CD4-positive, alpha-beta T cell treated with Interleukin-4 for 1 hour (primary cell): ENCODE measurements at regions not wholly inside any gene's neighbourhood (a gene's known extent, or its start where the extent isn't known, plus 50 kb on each side); places are given as distances from the start of the nearest gene placed in this dataset.
"Not testable (repeated sequence)": the region's sequence is repeated elsewhere in the genome, so short reads cannot be mapped to it uniquely, and the experiment has no call there.

Source experiments
- DNase-seq, 2 donors: peaks; one replicate each; pipeline ENCODE4 v3.0.0-alpha.2; 2020 to 2022

- no peak for DNase-seq
Observed at GRCh38 chr1:96095849-96096612, 625.6 kb upstream of the PTBP2 start.

GRCh38 chr1:96096613-96097321, 624.8 kb upstream of the PTBP2 start:
- no peak for DNase-seq

GRCh38 chr1:96104506-96104905, 617.1 kb upstream of the PTBP2 start:
- no peak for DNase-seq

GRCh38 chr1:96104906-96105305, 616.7 kb upstream of the PTBP2 start:
- no peak for DNase-seq

- no peak for DNase-seq
Observed at GRCh38 chr1:96116731-96117130, 604.9 kb upstream of the PTBP2 start.

GRCh38 chr1:96130432-96130831, 591.2 kb upstream of the PTBP2 start:
- DNase-seq, result no peak

- DNase-seq, result no peak
Observed at GRCh38 chr1:96144636-96145035, 576.9 kb upstream of the PTBP2 start.

GRCh38 chr1:96145492-96145891, 576.1 kb upstream of the PTBP2 start:
- no peak for DNase-seq

- DNase-seq, result not testable (repeated sequence)
Observed at GRCh38 chr1:96152957-96153356, 568.6 kb upstream of the PTBP2 start.

- no peak for DNase-seq
Observed at GRCh38 chr1:96157101-96157500, 564.5 kb upstream of the PTBP2 start.

GRCh38 chr1:96159379-96159778, 562.2 kb upstream of the PTBP2 start:
- no peak for DNase-seq

- no peak for DNase-seq
Observed at GRCh38 chr1:96164053-96164452, 557.5 kb upstream of the PTBP2 start.

- DNase-seq, result no peak
Observed at GRCh38 chr1:96178053-96178452, 543.5 kb upstream of the PTBP2 start.

- no peak for DNase-seq
Observed at GRCh38 chr1:96183485-96183884, 538.1 kb upstream of the PTBP2 start.

- DNase-seq, result no peak
Observed at GRCh38 chr1:96183928-96184327, 537.7 kb upstream of the PTBP2 start.

- no peak for DNase-seq
Observed at GRCh38 chr1:96185181-96185580, 536.4 kb upstream of the PTBP2 start.

GRCh38 chr1:96187020-96187419, 534.6 kb upstream of the PTBP2 start:
- DNase-seq, result no peak

- no peak for DNase-seq
Observed at GRCh38 chr1:96191165-96191564, 530.4 kb upstream of the PTBP2 start.

GRCh38 chr1:96206451-96206850, 515.1 kb upstream of the PTBP2 start:
- no peak for DNase-seq

- no peak for DNase-seq
Observed at GRCh38 chr1:96207936-96208335, 513.6 kb upstream of the PTBP2 start.

- no peak for DNase-seq
Observed at GRCh38 chr1:96208428-96208827, 513.2 kb upstream of the PTBP2 start.

GRCh38 chr1:96210054-96210453, 511.5 kb upstream of the PTBP2 start:
- DNase-seq, result no peak

GRCh38 chr1:96211202-96211601, 510.4 kb upstream of the PTBP2 start:
- no peak for DNase-seq

GRCh38 chr1:96214982-96215381, 506.6 kb upstream of the PTBP2 start:
- no peak for DNase-seq

GRCh38 chr1:96220651-96221050, 500.9 kb upstream of the PTBP2 start:
- no peak for DNase-seq
